Body of pancreas (tissue), 4 donors: ENCODE measurements at regions not wholly inside any gene's neighbourhood (a gene's known extent, or its start where the extent isn't known, plus 50 kb on each side); places are given as distances from the start of the nearest gene placed in this dataset.

Experiments used
- CTCF ChIP-seq, 7 experiments: fragments of 450-650 bp in 4 of 7; fragments of 200-600 bp in 3 of 7; sonication (generic) in 3 of 7; IDR thresholded peaks; one replicate each; pipeline ENCODE4 v1.5.1; 2016 to 2019; ENCODE audit warnings: antibody characterized with exemption in 7 of 7
- POLR2A ChIP-seq, 3 donors: fragments of 450-650 bp; IDR thresholded peaks; one replicate each; pipeline ENCODE4 v1.6.1; 2016; ENCODE audit warnings: antibody characterized with exemption in 3 of 3, mild to moderate bottlenecking in 2 of 3

GRCh38 chr12:104850781-104851180 lies 107.3 kb downstream of the SLC41A2 start:
- TF ChIP-seq CTCF (IDR thresholded peaks at IDR 0.05) (no peak), POLR2A (IDR thresholded peaks at IDR 0.05) (no peak)
